ENCODE measurements at regions not wholly inside any gene's neighbourhood (a gene's known extent, or its start where the extent isn't known, plus 50 kb on each side); places are given as distances from the start of the nearest gene placed in this dataset.

- no peak for DNase-seq
Observed at GRCh38 chr13:80235166-80235966, 105.6 kb downstream of the SPRY2 start.

- no peak for DNase-seq
Observed at GRCh38 chr13:80227645-80228044, 113.3 kb downstream of the SPRY2 start.

- no peak for DNase-seq
Observed at GRCh38 chr13:80226645-80227044, 114.3 kb downstream of the SPRY2 start.

- DNase-seq, result peak; percentile 15
Observed at GRCh38 chr13:80224468-80224867, 116.5 kb downstream of the SPRY2 start.

GRCh38 chr13:80217614-80218456 lies 123.1 kb downstream of the SPRY2 start:
- peak; percentile 28 for DNase-seq

- peak; percentile 58 for DNase-seq
Observed at GRCh38 chr13:80215368-80215767, 125.6 kb downstream of the SPRY2 start.

GRCh38 chr13:80214521-80214991 lies 126.4 kb downstream of the SPRY2 start:
- DNase-seq, result peak; percentile 22

- no peak for DNase-seq
Observed at GRCh38 chr13:80214050-80214449, 126.9 kb downstream of the SPRY2 start.

- no peak for DNase-seq
Observed at GRCh38 chr13:80213201-80213600, 127.7 kb downstream of the SPRY2 start.

GRCh38 chr13:80211566-80211965 lies 129.4 kb downstream of the SPRY2 start:
- no peak for DNase-seq

- no peak for DNase-seq
Observed at GRCh38 chr13:80204642-80205041, 136.3 kb downstream of the SPRY2 start.

- DNase-seq, result no peak
Observed at GRCh38 chr13:80203496-80203895, 137.4 kb downstream of the SPRY2 start.

GRCh38 chr13:80201694-80202468 lies 139.0 kb downstream of the SPRY2 start:
- no peak for DNase-seq

GRCh38 chr13:80199585-80200292 lies 141.2 kb downstream of the SPRY2 start:
- no peak for DNase-seq

- DNase-seq, result no peak
Observed at GRCh38 chr13:80199067-80199466, 141.9 kb downstream of the SPRY2 start.

- DNase-seq, result peak; percentile 63
Observed at GRCh38 chr13:80196756-80197155, 144.2 kb downstream of the SPRY2 start.

GRCh38 chr13:80195649-80196048 lies 145.3 kb downstream of the SPRY2 start:
- no peak for DNase-seq

- DNase-seq, result no peak
Observed at GRCh38 chr13:80189889-80190597, 150.9 kb downstream of the SPRY2 start.

GRCh38 chr13:80180740-80181355 lies 160.1 kb downstream of the SPRY2 start:
- no peak for DNase-seq

GRCh38 chr13:80177327-80177726 lies 163.6 kb downstream of the SPRY2 start:
- DNase-seq, result no peak

- DNase-seq, result no peak
Observed at GRCh38 chr13:80173224-80173623, 167.7 kb downstream of the SPRY2 start.

All from fibroblast of skin of back (primary cell).